B cell (primary cell): ENCODE measurements at regions not wholly inside any gene's neighbourhood (a gene's known extent, or its start where the extent isn't known, plus 50 kb on each side); places are given as distances from the start of the nearest gene placed in this dataset.
"Not testable (repeated sequence)": the region's sequence is repeated elsewhere in the genome, so short reads cannot be mapped to it uniquely, and the experiment has no call there.

Source experiments
- ATAC-seq: fragments of 200-7000 bp; cut with Tn5 transposase; one replicate; pipeline ENCODE4 v1.10.0; 2021; ENCODE audit warnings: low read depth, mild to moderate bottlenecking, moderate number of reproducible peaks, moderate library complexity
- CTCF ChIA-PET: fragments of 350-600 bp; sonication (Branson Sonifier 250); formaldehyde crosslinking; loops from one replicate; lab custom pipeline; 2021; ENCODE audit warnings: antibody characterized with exemption, inconsistent platforms; lab: Charles Lee
- POLR2A ChIA-PET: fragments of 350-600 bp; sonication (Branson Sonifier 250); formaldehyde crosslinking; loops from one replicate; lab custom pipeline; 2021; ENCODE audit warnings: antibody characterized with exemption; lab: Charles Lee
- DNase-seq: peaks from one replicate; pipeline ENCODE4 v3.0.0; 2013
- H2AFZ ChIP-seq: 2 replicates; pipeline ENCODE4 v1.6.1; 2012; ENCODE audit warnings: mild to moderate bottlenecking, low read depth, low read length; ENCODE audit not compliant: insufficient read depth, poor library complexity, severe bottlenecking
- H3K27ac ChIP-seq, 2 donors: 1 replicate in 1 of 2; 2 replicates in 1 of 2; pipeline ENCODE4 v1.5.1; 2012 to 2013; ENCODE audit warnings: low read length in 2 of 2, mild to moderate bottlenecking in 2 of 2, moderate library complexity in 1 of 2
- H3K27me3 ChIP-seq, 4 experiments: fragments of 200-600 bp in 1 of 4; sonication (generic) in 1 of 4; replicated peaks in 1 of 4; 1 replicate in 2 of 4; 2 replicates in 2 of 4; pipeline versions ENCODE4 v1.6.1 to v1.7.0; 2013 to 2016; ENCODE audit warnings: low read length in 3 of 4, mild to moderate bottlenecking in 2 of 4, mixed read lengths in 1 of 4, moderate library complexity in 1 of 4; ENCODE audit not compliant: insufficient read depth in 4 of 4, control insufficient read depth in 3 of 4; ENCODE audit errors: control extremely low read depth in 1 of 4
- H3K36me3 ChIP-seq, 2 experiments: replicated peaks in 1 of 2; 1 replicate in 1 of 2; 2 replicates in 1 of 2; pipeline versions ENCODE4 v1.6.1 to v1.7.1; 2013; ENCODE audit warnings: low read length in 1 of 2; ENCODE audit not compliant: insufficient read depth in 2 of 2, control insufficient read depth in 1 of 2; ENCODE audit errors: control extremely low read depth in 1 of 2, extremely low read depth in 1 of 2
- H3K4me1 ChIP-seq, 2 donors: fragments of 200-600 bp in 1 of 2; sonication (generic) in 1 of 2; 1 replicate in 1 of 2; 2 replicates in 1 of 2; pipeline versions ENCODE4 v1.5.1 to v1.6.1; 2013 to 2017; ENCODE audit warnings: low read length in 2 of 2; ENCODE audit not compliant: control insufficient read depth in 2 of 2, insufficient read depth in 2 of 2
- H3K4me2 ChIP-seq: replicated peaks from 2 replicates; pipeline ENCODE3; 2012; ENCODE audit warnings: mild to moderate bottlenecking, low read depth, low read length; ENCODE audit not compliant: poor library complexity, severe bottlenecking
- H3K4me3 ChIP-seq, 5 experiments: fragments of 200-600 bp in 1 of 5; sonication (generic) in 1 of 5; 1 replicate in 3 of 5; 2 replicates in 2 of 5; pipeline versions ENCODE4 v1.5.1 to v1.7.0; 2011 to 2016; ENCODE audit warnings: low read length in 4 of 5, mild to moderate bottlenecking in 4 of 5, low read depth in 2 of 5, control low read depth in 1 of 5, moderate library complexity in 1 of 5; ENCODE audit not compliant: insufficient read depth in 1 of 5; ENCODE audit errors: control extremely low read depth in 1 of 5, extremely low read depth in 1 of 5
- H3K79me2 ChIP-seq: fragments of 200-600 bp; sonication (generic); one replicate; pipeline ENCODE4 v1.6.0; 2016; ENCODE audit warnings: low read length; ENCODE audit not compliant: control insufficient read depth, insufficient read depth
- H3K9ac ChIP-seq: fragments of 200-600 bp; sonication (generic); 2 replicates; pipeline ENCODE4 v1.6.1; 2017; ENCODE audit warnings: mild to moderate bottlenecking, low read length, moderate library complexity
- H3K9me3 ChIP-seq, 3 donors: one replicate each; pipeline versions ENCODE4 v1.6.1 to v1.7.1; 2013; ENCODE audit warnings: low read length in 2 of 3; ENCODE audit not compliant: control insufficient read depth in 2 of 3, insufficient read depth in 1 of 3; ENCODE audit errors: control extremely low read depth in 1 of 3
- H4K20me1 ChIP-seq: 2 replicates; pipeline ENCODE4 v1.6.0; 2012; ENCODE audit warnings: mild to moderate bottlenecking, low read length; ENCODE audit not compliant: insufficient read depth, control insufficient read depth, poor library complexity, severe bottlenecking
- H3K27ac Mint-ChIP-seq: one replicate; pipeline ENCODE4 v1.8.0; 2021; ENCODE audit warnings: mixed read lengths
- H3K27me3 Mint-ChIP-seq: one replicate; pipeline ENCODE4 v1.8.0; 2021; ENCODE audit warnings: mixed read lengths
- H3K4me1 Mint-ChIP-seq: one replicate; pipeline ENCODE4 v1.8.0; 2021; ENCODE audit warnings: mixed read lengths
- H3K4me3 Mint-ChIP-seq: one replicate; pipeline ENCODE4 v1.8.0; 2021; ENCODE audit warnings: mixed read lengths
- H3K9me3 Mint-ChIP-seq: one replicate; pipeline ENCODE4 v1.8.0; 2022; ENCODE audit warnings: mixed read lengths; ENCODE audit not compliant: insufficient read depth
- EZH2 ChIP-seq: IDR thresholded peaks from 2 replicates; pipeline ENCODE4 v1.6.1; 2012; ENCODE audit warnings: borderline replicate concordance, low read depth, mild to moderate bottlenecking, moderate library complexity, low read length; ENCODE audit not compliant: insufficient read depth, poor library complexity, severe bottlenecking
- WGBS: methylation state at CpG from one replicate; pipeline ENCODE4 v1.1.5; 2013; ENCODE audit warnings: missing lambda C conversion rate; ENCODE audit not compliant: insufficient coverage; 5-methylcytosine and 5-hydroxymethylcytosine counted together
- intact Hi-C: fragments of 100-400 bp; cut with micrococcal nuclease; formaldehyde crosslinking; loops from one replicate; pipeline ENCODE4 v1.10.0; 2022
- TF ChIP-seq, protein P1 (sequence below): fragments of 200-600 bp; IDR thresholded peaks from one replicate; pipeline ENCODE4 v1.8.0; 2022; ENCODE audit warnings: antibody characterized with exemption, mild to moderate bottlenecking

DNA sequence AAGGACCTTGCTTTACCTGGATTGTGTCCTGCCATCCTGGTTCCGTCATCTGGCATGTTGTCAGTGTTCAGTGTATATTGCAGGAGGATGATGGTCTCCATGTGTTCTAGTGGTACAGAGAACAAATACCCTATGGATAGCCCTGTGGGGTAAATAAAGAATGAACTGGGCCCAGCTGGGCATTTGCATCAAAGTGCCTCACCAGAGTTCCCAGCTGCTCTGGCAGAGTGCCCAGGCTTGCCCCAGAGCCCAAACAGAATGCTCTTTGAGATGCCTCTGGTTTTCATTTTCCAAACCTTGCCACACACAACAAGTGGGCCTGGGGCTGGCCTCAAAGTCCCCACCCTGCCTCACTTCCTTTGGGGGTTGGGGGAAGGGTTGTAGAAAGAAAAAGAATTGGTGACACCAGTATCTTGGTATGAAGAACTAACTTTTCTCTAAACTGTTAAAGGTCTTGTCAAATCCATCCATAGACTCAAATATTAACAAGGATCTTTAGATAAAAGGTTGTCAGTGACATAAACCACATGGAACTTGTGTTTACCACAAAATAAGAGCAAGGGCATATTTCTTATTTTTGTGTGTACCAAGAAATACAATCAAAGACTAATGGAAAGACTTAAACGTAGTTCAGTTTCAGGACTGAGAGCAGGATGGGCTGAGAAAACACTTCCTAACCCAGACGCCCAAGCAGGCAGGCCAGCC lies 82.2 kb downstream of the LMO4 start:
- Histone ChIP-seq H3K27ac (no peak overlapping the region), H3K4me1 (no peaks in the 10 kb centered on the region), H3K79me2 (no peaks in the 10 kb centered on the region), H3K4me3 (no peak overlapping the region), H3K4me2 (no peak overlapping the region), H3K9ac (no peak overlapping the region), H3K36me3 (no peaks in the 10 kb centered on the region), H3K27me3 (no peaks in the 10 kb centered on the region), H4K20me1 (no peaks in the 10 kb centered on the region), H2AFZ (no peak overlapping the region), H3K9me3 (no peaks in the 10 kb centered on the region)
- Mint-ChIP-seq H3K27me3 (no peaks in the 10 kb centered on the region), H3K4me3 (no peak overlapping the region), H3K9me3 (no peaks in the 10 kb centered on the region), H3K4me1 (peaks cover 5% of the 10 kb centered on the region), H3K27ac (no peak overlapping the region)
- intact Hi-C loops = no loop called here
- CTCF ChIA-PET = no interaction called here
- WGBS = 100% methylated on average over 2 of the region's 3 CpGs
- ATAC-seq (no peak), DNase-seq (no peak)
- POLR2A ChIA-PET = no interaction called here
- TF ChIP-seq EZH2 = no peak
- TF ChIP-seq, protein P1, sequence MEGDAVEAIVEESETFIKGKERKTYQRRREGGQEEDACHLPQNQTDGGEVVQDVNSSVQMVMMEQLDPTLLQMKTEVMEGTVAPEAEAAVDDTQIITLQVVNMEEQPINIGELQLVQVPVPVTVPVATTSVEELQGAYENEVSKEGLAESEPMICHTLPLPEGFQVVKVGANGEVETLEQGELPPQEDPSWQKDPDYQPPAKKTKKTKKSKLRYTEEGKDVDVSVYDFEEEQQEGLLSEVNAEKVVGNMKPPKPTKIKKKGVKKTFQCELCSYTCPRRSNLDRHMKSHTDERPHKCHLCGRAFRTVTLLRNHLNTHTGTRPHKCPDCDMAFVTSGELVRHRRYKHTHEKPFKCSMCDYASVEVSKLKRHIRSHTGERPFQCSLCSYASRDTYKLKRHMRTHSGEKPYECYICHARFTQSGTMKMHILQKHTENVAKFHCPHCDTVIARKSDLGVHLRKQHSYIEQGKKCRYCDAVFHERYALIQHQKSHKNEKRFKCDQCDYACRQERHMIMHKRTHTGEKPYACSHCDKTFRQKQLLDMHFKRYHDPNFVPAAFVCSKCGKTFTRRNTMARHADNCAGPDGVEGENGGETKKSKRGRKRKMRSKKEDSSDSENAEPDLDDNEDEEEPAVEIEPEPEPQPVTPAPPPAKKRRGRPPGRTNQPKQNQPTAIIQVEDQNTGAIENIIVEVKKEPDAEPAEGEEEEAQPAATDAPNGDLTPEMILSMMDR = no peak

DNA sequence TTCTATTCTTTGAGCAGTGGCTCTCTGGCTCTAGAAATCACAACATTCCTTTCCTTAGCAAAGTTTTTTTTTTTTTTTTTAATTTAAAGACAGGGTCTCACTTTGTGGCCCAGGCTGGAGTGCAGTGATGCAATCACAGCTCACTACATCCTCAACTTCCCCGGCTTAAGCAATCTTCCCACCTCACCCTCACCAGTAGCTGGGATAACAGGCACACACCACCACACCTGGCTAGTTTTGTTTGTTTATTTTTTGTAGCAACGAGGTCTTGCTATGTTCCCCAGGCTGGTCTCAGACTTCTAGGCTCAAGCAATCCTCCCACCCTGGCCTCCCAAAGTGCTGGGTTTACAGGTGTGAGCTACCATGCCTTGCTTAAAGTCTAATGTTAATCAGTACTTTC lies 85.2 kb downstream of the LMO4 start:
- POLR2A ChIA-PET, H3K9ac ChIP-seq, H3K9me3 Mint-ChIP-seq, H3K4me2 ChIP-seq, H3K27me3 Mint-ChIP-seq, CTCF ChIA-PET, H4K20me1 ChIP-seq, H3K27ac Mint-ChIP-seq, H3K36me3 ChIP-seq, H3K4me3 ChIP-seq, intact Hi-C loops, H3K27me3 ChIP-seq, H3K79me2 ChIP-seq, H3K4me1 Mint-ChIP-seq, DNase-seq, H3K27ac ChIP-seq, H3K4me3 Mint-ChIP-seq, H3K4me1 ChIP-seq, H2AFZ ChIP-seq, ATAC-seq, H3K9me3 ChIP-seq: not testable (repeated sequence)
- WGBS = no CpG with 5 or more reads among the region's 2 CpGs
